RPMI7951 (cell line): ENCODE measurements at regions not wholly inside any gene's neighbourhood (a gene's known extent, or its start where the extent isn't known, plus 50 kb on each side); places are given as distances from the start of the nearest gene placed in this dataset.
"Not testable (repeated sequence)": the region's sequence is repeated elsewhere in the genome, so short reads cannot be mapped to it uniquely, and the experiment has no call there.

Experiments
- DNase-seq: peaks from one replicate; pipeline ENCODE4 v3.0.0-alpha.2; 2012; ENCODE audit warnings: low read depth

DNA sequence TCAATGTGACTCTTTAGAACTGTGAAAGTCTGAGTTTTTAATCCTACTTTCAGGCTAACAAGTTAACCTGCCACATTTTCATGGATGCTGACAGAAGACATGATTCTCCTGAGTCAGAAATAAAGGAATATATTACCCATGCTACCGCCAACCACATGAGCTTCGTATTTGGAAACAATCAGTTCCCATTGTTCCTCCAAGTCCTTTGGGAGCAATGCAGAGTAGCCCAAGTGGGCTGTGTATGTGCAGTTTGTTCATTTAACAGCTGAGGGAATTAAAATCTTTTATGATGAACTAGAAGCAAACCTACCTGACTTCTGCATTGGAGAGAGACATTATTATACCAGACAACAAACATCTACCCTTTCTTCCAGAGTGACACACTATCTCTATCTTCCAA lies 169.3 kb upstream of the BET1 start:
- DNase-seq, result no peak

DNA sequence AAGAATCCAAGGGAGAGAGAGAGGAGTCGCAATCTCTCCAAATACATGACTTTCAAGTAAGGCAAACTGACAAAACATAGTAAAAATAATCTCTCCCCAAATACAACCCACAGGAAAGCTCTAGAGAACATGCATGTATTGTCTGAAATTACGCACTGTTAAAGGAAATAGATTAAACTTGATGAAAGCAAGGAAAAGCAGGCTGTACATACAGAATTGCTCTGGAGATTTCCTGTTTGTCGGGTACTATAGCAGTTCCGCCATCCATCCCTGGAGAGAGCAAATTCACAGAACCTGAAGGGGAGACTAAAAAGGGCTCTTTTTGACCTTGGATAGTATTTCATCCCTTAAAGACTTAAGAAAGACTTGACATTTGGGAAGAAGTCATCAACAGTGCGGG lies 170.2 kb upstream of the BET1 start:
- no peak for DNase-seq

DNA sequence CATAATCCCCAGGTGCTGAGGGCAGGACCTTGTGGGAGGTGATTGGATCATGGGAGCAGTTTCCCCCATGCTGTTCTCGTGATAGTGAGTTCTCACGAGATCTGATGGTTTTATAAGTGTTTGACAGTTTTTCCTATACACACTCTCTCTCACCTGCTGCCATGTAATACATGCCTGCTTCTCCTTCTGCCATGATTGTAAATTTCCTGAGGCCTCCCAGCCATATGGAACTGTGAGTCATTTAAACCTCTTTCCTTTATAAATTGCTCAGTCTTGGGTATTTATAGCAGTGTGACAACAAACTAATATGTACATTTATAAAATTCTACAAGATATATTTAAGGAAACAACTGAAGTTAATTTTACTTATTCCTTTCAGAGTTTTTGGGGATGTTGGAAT lies 170.8 kb upstream of the BET1 start:
- DNase-seq, result no peak

DNA sequence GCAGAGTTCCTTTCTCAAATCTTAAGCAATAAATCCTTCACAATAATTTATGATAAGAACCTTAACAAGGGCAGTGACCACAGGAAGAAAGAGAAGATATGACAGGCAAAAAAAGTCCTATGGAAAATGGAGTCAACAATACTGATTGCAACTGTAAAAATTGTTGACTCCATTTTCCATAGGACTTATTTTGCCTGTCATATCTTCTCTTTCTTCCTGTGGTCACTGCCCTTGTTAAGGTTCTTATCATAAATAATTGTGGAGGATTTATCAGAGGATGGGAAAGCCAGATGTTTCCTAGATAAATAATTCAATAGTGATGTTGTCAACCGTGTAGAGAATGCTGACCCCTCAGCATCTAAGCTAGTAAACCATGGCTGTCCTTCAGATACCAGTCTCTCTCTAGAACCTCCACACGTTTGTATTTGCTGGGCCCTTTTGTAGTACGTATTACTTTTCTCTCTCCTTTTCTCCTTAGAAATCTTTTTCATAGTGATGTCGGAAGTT lies 172.6 kb upstream of the BET1 start:
- DNase-seq, result no peak

GRCh38 chr7:94177441-94177840 lies 173.3 kb upstream of the BET1 start:
- DNase-seq, result no peak

DNA sequence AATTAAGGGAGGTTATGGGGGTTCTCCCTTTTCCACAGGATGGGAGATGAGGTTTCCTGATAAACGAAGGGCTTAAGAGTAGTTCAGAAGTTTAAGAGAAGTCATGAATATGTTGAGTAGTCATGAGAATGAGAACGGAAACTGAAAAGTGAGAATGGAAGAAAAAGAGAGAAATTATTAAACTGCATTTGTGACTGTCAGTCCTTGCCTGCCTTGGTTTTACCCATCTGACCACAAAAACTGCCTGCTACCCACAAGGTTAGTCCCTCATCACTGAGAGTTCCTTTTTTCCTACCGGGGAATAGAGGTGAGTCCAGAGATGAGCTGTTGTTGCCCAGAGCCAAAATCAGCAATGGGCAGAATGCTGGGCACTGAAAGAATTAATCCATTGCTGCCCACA lies 174.1 kb upstream of the BET1 start:
- no peak for DNase-seq

DNA sequence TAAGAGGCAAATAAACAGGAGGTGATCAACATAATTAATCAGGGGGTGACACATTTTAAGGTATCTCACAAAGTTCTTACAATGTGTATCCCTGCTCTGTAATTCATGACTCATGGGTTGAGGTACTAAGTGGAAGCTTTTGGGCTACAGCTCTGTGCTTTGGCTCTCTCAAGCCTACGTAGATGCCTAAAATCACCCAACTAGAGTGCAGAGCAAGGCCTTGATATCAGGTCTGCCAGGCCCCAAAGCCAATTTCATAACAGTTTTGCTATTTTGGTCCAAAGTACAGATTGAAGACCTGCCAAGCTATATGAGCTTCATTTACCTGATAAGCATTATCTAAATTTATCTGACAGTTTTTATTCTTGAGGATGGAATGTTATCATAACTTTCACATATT lies 175.3 kb upstream of the BET1 start:
- no peak for DNase-seq

DNA sequence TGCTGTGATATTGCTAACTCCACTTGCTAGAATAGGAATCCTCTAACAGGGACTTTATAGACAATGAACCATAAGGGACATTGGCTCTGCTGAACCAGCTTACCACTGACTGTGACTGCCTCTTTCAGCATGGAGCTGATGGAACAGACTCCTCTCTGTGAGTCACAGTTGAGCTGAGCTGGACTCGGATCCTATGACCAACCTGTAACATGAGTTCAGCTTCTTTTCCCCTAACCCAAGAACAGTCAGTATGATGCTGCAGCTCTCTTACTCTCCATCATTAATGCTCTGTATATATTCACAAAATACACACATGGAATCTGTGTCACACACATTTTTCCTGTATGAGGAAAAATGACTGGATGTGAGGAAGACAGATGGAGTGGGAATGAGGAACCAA lies 177.9 kb upstream of the BET1 start:
- peak; percentile 83 for DNase-seq

GRCh38 chr7:94182721-94183120 lies 178.6 kb upstream of the BET1 start:
- no peak for DNase-seq

- DNase-seq, result peak; percentile 99
Measured at GRCh38 chr7:94183289-94183749, 179.2 kb upstream of the BET1 start.

DNA sequence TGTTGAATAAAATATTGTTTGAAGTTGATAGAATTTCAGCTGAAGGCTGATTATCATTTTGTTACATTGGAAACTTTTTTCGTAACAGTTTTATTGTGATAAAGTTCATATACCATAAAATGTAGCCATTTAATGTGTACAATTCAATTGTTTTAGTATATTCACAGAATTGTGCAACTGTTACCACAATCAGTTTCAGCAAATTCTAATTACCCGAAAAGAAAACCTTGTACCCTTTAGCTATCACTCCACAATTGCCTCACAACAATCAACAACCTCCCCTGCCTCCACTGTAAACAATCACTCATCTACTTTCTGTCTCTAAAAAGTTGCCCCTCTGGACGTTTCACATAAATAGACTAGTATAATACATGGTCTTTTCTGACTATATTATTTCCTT lies 179.7 kb upstream of the BET1 start:
- DNase-seq, result no peak

DNA sequence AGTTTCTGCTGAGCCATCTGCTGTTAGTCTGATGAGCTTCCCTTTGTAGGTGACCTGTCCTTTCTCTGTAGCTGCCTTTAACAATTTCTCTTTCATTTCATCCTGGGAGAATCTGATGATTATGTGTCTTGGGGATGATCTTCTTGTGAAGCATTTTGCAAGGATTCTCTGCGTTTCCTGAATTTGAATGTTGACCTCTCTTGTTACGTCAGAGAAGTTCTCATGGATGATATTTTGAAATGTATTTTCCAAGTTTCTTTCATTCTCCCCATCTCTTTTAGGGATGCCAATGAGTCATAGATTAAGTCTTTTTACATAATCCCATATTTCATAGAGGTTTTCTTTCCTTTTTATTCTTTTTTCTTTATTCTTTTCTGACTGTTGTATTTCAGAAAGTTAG lies 184.2 kb upstream of the BET1 start:
- DNase-seq, result no peak

DNA sequence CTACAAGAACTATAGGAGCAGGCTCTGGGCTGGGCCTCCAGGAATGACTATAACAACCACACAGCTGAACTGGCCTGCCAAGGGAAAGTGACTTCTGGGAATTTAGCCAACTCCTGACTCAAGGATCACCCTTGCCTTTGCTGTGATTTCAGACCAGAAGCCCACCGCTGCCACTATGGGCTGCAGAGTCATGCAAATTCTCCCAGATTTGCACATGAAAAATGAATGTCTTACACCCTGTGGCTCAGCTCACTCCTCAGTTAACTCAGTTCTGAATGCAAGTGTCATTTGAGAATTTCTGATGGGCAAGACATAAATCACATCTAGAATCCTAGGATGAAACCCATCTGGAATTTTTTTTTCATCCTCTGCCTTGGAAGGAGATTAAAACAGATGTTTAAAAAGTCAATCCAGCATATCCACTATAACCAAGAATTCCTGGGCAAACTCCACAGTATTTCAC lies 186.5 kb upstream of the BET1 start:
- DNase-seq, result peak; percentile 98

DNA sequence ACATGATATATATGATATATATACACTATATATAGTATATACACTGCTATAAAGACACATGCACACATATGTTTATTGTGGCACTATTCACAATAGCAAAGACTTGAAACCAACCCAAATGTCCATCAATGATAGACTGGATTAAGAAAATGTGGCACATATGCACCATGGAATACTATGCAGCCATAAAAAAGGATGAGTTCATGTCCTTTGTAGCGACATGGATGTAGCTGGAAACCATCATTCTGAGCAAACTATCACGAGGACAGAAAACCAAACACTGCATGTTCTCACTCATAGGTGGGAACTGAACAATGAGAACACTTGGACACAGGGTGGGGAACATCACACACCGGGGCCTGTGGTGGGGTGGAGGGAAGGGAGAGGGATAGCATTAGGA lies 190.3 kb upstream of the BET1 start:
- not testable (repeated sequence) for DNase-seq

GRCh38 chr7:94195201-94195600 lies 191.0 kb upstream of the BET1 start:
- no peak for DNase-seq

DNA sequence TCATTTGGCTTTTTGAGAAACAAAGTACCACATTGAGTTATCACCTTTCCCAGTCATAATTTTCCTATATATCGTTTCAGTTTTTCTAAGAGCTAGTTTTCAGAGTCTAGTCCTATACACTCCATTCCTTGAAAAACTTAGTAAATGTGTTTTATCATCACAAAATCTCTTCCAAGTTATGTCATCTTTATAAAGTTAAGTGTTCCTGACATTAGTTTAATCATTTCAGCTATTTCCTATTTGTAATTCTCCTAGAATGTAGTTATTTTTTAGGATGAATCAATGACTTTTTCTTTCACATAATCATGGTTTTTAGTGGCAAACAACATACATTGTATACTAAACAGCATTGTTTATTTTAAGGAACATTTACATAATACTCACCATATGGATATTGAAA lies 191.7 kb upstream of the BET1 start:
- DNase-seq, result no peak

- DNase-seq, result no peak
Measured at GRCh38 chr7:94205529-94205928, 189.2 kb upstream of the COL1A2 start.

DNA sequence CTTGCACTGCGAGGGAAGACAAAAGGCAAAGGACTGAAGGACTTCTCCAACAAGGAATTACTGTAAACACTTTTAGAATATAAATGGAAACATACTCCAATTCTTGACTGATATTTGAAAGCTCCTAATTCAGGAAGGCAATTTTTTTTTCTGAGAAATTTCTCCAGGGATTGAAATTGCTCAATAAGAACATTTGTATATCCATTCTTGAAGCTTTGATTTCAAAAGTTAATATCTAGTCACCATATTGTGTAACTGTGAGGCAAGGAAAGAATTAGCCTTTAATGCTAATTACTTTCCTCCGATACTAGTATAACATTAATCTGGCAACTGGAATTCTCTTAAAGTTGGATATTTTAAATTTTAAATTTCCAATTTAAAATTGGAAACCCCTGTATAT lies 188.4 kb upstream of the COL1A2 start:
- no peak for DNase-seq

DNA sequence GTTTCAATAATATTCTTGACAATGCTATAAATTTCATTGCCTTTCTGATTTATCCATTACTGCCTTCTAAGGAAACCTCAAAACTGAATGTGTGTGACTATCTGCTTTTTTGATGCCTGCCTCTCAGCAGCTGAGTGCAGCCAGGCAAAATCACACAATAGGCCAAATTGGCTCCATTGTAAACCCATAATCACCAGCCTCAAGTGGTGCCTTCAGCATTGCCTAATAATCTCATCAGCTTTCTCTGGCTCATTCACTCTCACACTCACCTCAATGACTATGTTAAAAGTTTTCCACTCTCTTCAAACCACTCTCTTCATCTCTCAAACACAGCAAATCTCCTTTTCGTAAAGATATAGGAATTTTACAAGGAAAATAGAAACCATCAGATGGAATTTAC lies 182.5 kb upstream of the COL1A2 start:
- no peak for DNase-seq

DNA sequence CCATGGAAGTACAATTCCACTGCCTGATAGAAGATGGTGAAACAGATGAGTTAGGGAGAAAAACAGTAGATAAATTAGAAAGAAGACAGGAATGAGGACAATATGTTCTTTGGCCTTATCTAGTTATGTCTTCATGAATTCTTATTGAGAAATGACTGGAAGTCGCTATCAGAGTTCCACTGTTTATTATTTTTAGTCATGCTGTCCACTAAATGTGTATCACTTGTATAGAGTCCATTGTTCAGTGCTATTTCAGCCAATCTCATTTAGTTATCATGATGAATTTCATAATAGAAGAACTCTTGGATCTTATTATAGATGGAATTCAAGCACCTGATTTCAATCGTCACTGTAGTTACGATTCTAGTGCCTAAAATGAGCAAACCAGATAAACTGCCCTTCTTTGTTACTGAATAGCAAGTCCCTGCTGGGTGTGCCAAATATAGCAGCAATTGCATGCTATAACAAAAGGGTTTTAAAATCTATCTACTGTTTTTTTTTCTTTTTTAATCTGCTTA lies 177.7 kb upstream of the COL1A2 start:
- DNase-seq, result no peak

- no peak for DNase-seq
Measured at GRCh38 chr7:94217766-94218165, 176.9 kb upstream of the COL1A2 start.

GRCh38 chr7:94222516-94222915 lies 172.2 kb upstream of the COL1A2 start:
- DNase-seq, result no peak

DNA sequence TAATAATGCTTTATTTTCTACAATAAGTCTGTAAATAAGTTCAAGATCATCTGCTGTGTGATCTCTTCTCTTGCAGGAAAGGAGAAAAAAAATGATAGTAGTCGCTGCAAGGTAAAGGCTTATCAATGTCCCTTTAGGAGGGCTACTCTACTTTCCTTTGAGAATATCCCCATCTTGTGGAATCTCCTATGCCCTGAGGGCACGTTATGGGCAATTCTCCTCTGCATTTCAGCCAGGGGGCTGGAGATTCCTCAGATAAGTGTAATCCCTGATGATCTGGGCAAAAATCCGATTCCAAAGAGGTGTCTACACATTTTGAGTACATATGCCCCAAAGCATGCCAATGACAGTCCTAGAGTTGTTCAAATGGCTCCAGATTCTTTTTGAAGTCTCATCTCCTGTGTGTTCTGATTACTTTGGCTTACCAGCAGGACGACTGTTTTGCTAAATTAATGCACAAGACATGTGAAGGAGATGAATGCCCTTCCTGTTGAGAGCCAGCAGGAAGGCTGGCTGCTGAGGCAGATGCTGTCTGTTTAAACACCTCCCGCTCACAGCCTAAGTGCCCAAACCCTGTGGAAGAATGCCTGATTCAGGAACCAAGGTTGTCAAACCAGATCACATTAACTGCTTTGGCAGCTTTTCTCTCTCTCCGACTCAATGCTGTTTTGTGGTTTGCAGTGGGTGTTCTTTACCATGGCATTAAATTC lies 171.2 kb upstream of the COL1A2 start:
- DNase-seq, result peak; percentile 73

DNA sequence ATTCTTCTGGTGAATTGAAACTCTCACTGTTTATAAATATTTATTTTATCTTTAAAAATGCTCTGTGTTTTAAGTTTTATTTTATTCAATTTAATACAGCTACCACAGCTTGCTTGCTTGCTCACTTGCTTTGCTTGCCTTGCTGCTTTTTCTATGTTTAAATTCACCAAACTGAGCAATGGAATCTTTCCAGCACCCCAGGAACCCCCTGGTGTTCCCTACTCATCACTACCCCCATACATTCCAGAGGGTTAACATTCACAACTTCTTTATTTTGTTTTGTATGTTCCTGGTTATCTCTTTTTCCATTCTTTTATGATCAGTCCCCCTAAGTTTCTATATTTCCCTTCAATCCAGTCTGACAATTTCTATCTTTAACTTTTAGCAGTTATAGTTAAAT lies 166.5 kb upstream of the COL1A2 start:
- DNase-seq, result no peak
